Keratinocyte (primary cell): ENCODE measurements at regions not wholly inside any gene's neighbourhood (a gene's known extent, or its start where the extent isn't known, plus 50 kb on each side); places are given as distances from the start of the nearest gene placed in this dataset.

ENCODE experiments used
- DNase-seq: peaks from one replicate; pipeline ENCODE4 v3.0.0-alpha.2; 2011; ENCODE audit warnings: low read depth, missing footprints, low spot score
- FAIRE-seq: peaks from 2 replicates; lab custom pipeline; 2011; peaks lifted over from hg19 to GRCh38; lab: Jason Lieb, UNC
- H2AFZ ChIP-seq: 2 replicates; pipeline ENCODE4 v1.6.0; 2012; ENCODE audit warnings: low read length, control low read depth, inconsistent platforms; ENCODE audit not compliant: control insufficient read depth
- H3K27ac ChIP-seq: 2 replicates; pipeline ENCODE4 v1.5.1; 2011; ENCODE audit warnings: low read length; ENCODE audit not compliant: control insufficient read depth, insufficient read depth
- H3K27me3 ChIP-seq: 3 replicates; pipeline ENCODE4 v1.6.0; 2011; ENCODE audit warnings: low read length; ENCODE audit not compliant: control insufficient read depth, insufficient read depth; ENCODE audit errors: extremely low read depth
- H3K36me3 ChIP-seq, 2 experiments: 2 replicates in 1 of 2; 3 replicates in 1 of 2; pipeline ENCODE4 v1.5.1; 2011; ENCODE audit warnings: low read length in 2 of 2, mild to moderate bottlenecking in 1 of 2; ENCODE audit not compliant: control insufficient read depth in 2 of 2, insufficient read depth in 2 of 2; ENCODE audit errors: extremely low read depth in 1 of 2
- H3K4me1 ChIP-seq: 3 replicates; pipeline ENCODE4 v1.5.1; 2011; ENCODE audit warnings: low read length; ENCODE audit not compliant: control insufficient read depth, insufficient read depth; ENCODE audit errors: extremely low read depth
- H3K4me2 ChIP-seq: 3 replicates; pipeline ENCODE4 v1.6.0; 2011; ENCODE audit warnings: low read depth, low read length; ENCODE audit not compliant: control insufficient read depth, insufficient read depth; ENCODE audit errors: extremely low read depth
- H3K4me3 ChIP-seq, 3 experiments: fragments of 200-600 bp in 1 of 3; sonication (generic) in 1 of 3; 2 replicates in 2 of 3; 3 replicates in 1 of 3; pipeline ENCODE4 v1.5.1; 2011 to 2016; ENCODE audit warnings: low read length in 3 of 3, mild to moderate bottlenecking in 3 of 3, control low read depth in 2 of 3, inconsistent platforms in 1 of 3, low read depth in 1 of 3, mixed read lengths in 1 of 3, mixed run types in 1 of 3, moderate library complexity in 1 of 3; ENCODE audit not compliant: control insufficient read depth in 2 of 3, insufficient read depth in 2 of 3; ENCODE audit errors: extremely low read depth in 1 of 3
- H3K79me2 ChIP-seq: 2 replicates; pipeline ENCODE4 v1.6.0; 2012; ENCODE audit warnings: low read length; ENCODE audit not compliant: control insufficient read depth, insufficient read depth
- H3K9ac ChIP-seq: 3 replicates; pipeline ENCODE4 v1.6.0; 2011; ENCODE audit warnings: low read length; ENCODE audit not compliant: control insufficient read depth, insufficient read depth; ENCODE audit errors: extremely low read depth
- H3K9me1 ChIP-seq: 3 replicates; pipeline ENCODE4 v1.6.0; 2011; ENCODE audit warnings: low read length; ENCODE audit not compliant: control insufficient read depth, insufficient read depth; ENCODE audit errors: extremely low read depth
- H3K9me3 ChIP-seq: 2 replicates; pipeline ENCODE4 v1.5.1; 2012; ENCODE audit warnings: low read depth, low read length; ENCODE audit not compliant: control insufficient read depth
- H4K20me1 ChIP-seq: 3 replicates; pipeline ENCODE4 v1.6.0; 2011; ENCODE audit warnings: low read length; ENCODE audit not compliant: control insufficient read depth, insufficient read depth; ENCODE audit errors: extremely low read depth
- EZH2 ChIP-seq: IDR thresholded peaks from one replicate; pipeline ENCODE4 v1.6.1; 2012; ENCODE audit warnings: inconsistent platforms, mild to moderate bottlenecking, low read length, moderate library complexity
- dilution Hi-C: fragments of 300-500 bp; cut with MboI; formaldehyde crosslinking; loops from one replicate; pipeline ENCODE4 v1.7.0; 2020; ENCODE audit warnings: low sequenced_read_pairs; ENCODE audit not compliant: extremely low pct_ligation_motif_present
- TF ChIP-seq, protein P1 (sequence below), 3 experiments: IDR thresholded peaks in 1 of 3; conservative IDR thresholded peaks in 1 of 3; optimal IDR thresholded peaks in 1 of 3; 2 replicates in 2 of 3; 3 replicates in 1 of 3; pipeline versions ENCODE3 to v1.5.1; 2011; ENCODE audit warnings: low read length in 3 of 3, mild to moderate bottlenecking in 3 of 3, moderate library complexity in 2 of 3, control low read depth in 1 of 3, inconsistent platforms in 1 of 3; ENCODE audit not compliant: insufficient read depth in 2 of 3; ENCODE audit errors: extremely low read depth in 1 of 3

DNA sequence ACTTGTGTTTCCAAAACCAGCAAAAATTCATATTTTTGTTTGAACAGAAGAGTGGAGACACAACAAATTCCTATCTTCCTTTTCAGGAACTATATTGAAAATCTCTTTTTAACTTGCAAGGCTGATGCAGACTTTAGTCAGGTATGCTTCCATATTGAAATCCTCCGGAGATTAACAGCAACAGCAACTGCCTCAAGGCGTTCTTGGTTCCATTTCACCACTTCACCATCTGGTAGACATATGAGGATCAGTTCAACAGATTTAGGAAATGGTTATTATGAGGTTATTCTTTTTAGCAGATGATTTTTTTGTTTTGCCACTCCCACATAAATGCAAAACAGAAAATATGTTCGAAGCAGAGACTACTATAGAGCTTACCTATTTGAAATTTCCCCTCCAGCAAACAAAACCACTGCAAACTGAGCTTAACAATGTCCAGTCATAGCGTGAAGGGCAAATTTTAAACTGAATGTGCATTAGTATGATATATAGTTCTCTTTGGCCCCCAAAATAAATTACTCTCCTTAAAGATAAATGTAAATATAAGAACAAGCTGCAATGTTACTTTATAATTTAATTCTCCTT, 520.5 kb upstream of the ADGRB3 start:
- DNase-seq (no peak), FAIRE-seq (no peak)
- Histone ChIP-seq H3K27me3 (no peaks in the 10 kb centered on the region), H3K9me1 (no peaks in the 10 kb centered on the region), H3K27ac (no peak overlapping the region), H3K4me2 (no peak overlapping the region), H3K4me1 (no peaks in the 10 kb centered on the region), H2AFZ (no peak overlapping the region), H3K9ac (no peak overlapping the region), H3K79me2 (no peaks in the 10 kb centered on the region), H3K4me3 (no peak overlapping the region), H4K20me1 (no peaks in the 10 kb centered on the region), H3K36me3 (no peaks in the 10 kb centered on the region), H3K9me3 (no peaks in the 10 kb centered on the region)
- TF ChIP-seq EZH2, result no peak
- TF ChIP-seq, protein P1, sequence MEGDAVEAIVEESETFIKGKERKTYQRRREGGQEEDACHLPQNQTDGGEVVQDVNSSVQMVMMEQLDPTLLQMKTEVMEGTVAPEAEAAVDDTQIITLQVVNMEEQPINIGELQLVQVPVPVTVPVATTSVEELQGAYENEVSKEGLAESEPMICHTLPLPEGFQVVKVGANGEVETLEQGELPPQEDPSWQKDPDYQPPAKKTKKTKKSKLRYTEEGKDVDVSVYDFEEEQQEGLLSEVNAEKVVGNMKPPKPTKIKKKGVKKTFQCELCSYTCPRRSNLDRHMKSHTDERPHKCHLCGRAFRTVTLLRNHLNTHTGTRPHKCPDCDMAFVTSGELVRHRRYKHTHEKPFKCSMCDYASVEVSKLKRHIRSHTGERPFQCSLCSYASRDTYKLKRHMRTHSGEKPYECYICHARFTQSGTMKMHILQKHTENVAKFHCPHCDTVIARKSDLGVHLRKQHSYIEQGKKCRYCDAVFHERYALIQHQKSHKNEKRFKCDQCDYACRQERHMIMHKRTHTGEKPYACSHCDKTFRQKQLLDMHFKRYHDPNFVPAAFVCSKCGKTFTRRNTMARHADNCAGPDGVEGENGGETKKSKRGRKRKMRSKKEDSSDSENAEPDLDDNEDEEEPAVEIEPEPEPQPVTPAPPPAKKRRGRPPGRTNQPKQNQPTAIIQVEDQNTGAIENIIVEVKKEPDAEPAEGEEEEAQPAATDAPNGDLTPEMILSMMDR (optimal IDR thresholded peaks at IDR 0.05 in 1 of 3, IDR thresholded peaks at IDR 0.05 in 1 of 3, conservative IDR thresholded peaks at IDR 0.05 in 1 of 3; ENCODE audit: extremely low read depth in 1 of 3, insufficient read depth in 2 of 3, low read length in 3 of 3), result no peak
- dilution Hi-C loops, result no loop called here

- H3K36me3 ChIP-seq, result no peaks in the 10 kb centered on the region
- no peaks in the 10 kb centered on the region for H4K20me1 ChIP-seq
- dilution Hi-C loops, result no loop called here
- no peak overlapping the region for H3K9ac ChIP-seq
- no peak overlapping the region for H3K27ac ChIP-seq
- H3K79me2 ChIP-seq, result no peaks in the 10 kb centered on the region
- no peak overlapping the region for H2AFZ ChIP-seq
- FAIRE-seq (no peak), DNase-seq (no peak)
- no peak overlapping the region for H3K4me2 ChIP-seq
- no peaks in the 10 kb centered on the region for H3K9me3 ChIP-seq
- TF ChIP-seq, protein P1 (optimal IDR thresholded peaks at IDR 0.05 in 1 of 3, IDR thresholded peaks at IDR 0.05 in 1 of 3, conservative IDR thresholded peaks at IDR 0.05 in 1 of 3; ENCODE audit: extremely low read depth in 1 of 3, insufficient read depth in 2 of 3, low read length in 3 of 3), result no peak
- TF ChIP-seq EZH2, result no peak
- H3K4me1 ChIP-seq, result no peaks in the 10 kb centered on the region
- no peaks in the 10 kb centered on the region for H3K9me1 ChIP-seq
- no peaks in the 10 kb centered on the region for H3K27me3 ChIP-seq
- no peak overlapping the region for H3K4me3 ChIP-seq
Observed at GRCh38 chr6:68108233-68108835, 526.7 kb upstream of the ADGRB3 start.
